A549 (cell line): ENCODE measurements at regions not wholly inside any gene's neighbourhood (a gene's known extent, or its start where the extent isn't known, plus 50 kb on each side); places are given as distances from the start of the nearest gene placed in this dataset.

ENCODE experiments used
- ATAC-seq, 2 experiments: fragments of 200-7000 bp in 1 of 2; fragments of >200 bp in 1 of 2; cut with Nextera tagmentation in 1 of 2; cut with Tn5 transposase in 1 of 2; 3 replicates each; pipeline versions ENCODE4 v1.8.0 to v1.9.1; 2018 to 2020; ENCODE audit warnings: mild to moderate bottlenecking in 1 of 2, moderate library complexity in 1 of 2
- CTCF ChIA-PET: fragments of 300-600 bp; sonication (Branson Sonifier 250); formaldehyde crosslinking; extraction: SDS; loops from one replicate; lab custom pipeline; 2021; ENCODE audit warnings: antibody characterized with exemption, inconsistent platforms; lab: Yijun Ruan, JAX
- POLR2A ChIA-PET: fragments of 350-600 bp; formaldehyde crosslinking; extraction: SDS; loops from one replicate; lab custom pipeline; 2021; ENCODE audit warnings: antibody characterized with exemption, inconsistent platforms; lab: Yijun Ruan, JAX
- DNase-seq, 2 experiments: peaks; one replicate each; pipeline versions ENCODE4 v3.0.0 to v3.0.0-alpha.2; 2011 to 2016; ENCODE audit warnings: low read depth in 1 of 2, low spot score in 1 of 2
- FAIRE-seq: peaks from 2 replicates; lab custom pipeline; 2011; peaks lifted over from hg19 to GRCh38; lab: Jason Lieb, UNC
- H3K27ac ChIP-seq, 2 experiments: fragments of >200 bp; sonication (Bioruptor Twin); formaldehyde crosslinking; 3 replicates each; pipeline ENCODE4 v1.5.1; 2016 to 2017
- H3K4me1 ChIP-seq: fragments of >200 bp; sonication (Bioruptor Twin); formaldehyde crosslinking; 3 replicates; pipeline ENCODE4 v1.6.1; 2016
- H3K4me2 ChIP-seq: fragments of >200 bp; sonication (Bioruptor Twin); formaldehyde crosslinking; 3 replicates; pipeline ENCODE4 v1.6.1; 2016
- H3K4me3 ChIP-seq: fragments of >200 bp; sonication (Bioruptor Twin); formaldehyde crosslinking; 3 replicates; pipeline ENCODE4 v1.5.1; 2016
- H3K9me3 ChIP-seq: fragments of >200 bp; sonication (Bioruptor Twin); formaldehyde crosslinking; 3 replicates; pipeline ENCODE4 v1.6.1; 2016
- BCL3 ChIP-seq: fragments of >200 bp; sonication (Bioruptor Twin); formaldehyde crosslinking; IDR thresholded peaks from 3 replicates; pipeline ENCODE4 v1.6.1; 2016
- CEBPB ChIP-seq, 2 experiments: fragments of >200 bp in 1 of 2; sonication (Bioruptor Twin) in 1 of 2; formaldehyde crosslinking in 1 of 2; IDR thresholded peaks; 2 replicates each; pipeline ENCODE4 v1.6.1; 2012 to 2016
- CTCF ChIP-seq: fragments of >200 bp; sonication (Bioruptor Twin); formaldehyde crosslinking; IDR thresholded peaks from 3 replicates; pipeline ENCODE4 v1.5.1; 2016
- ELK1 ChIP-seq: fragments of 150-350 bp; IDR thresholded peaks from 2 replicates; pipeline ENCODE4 v1.6.1; 2014; ENCODE audit warnings: low read depth, mild to moderate bottlenecking, low read length
- FOSB ChIP-seq: fragments of 250-450 bp; sonication (Bioruptor Pico); IDR thresholded peaks from 2 replicates; pipeline ENCODE4 v1.5.0; 2020; ENCODE audit warnings: mild to moderate bottlenecking, moderate library complexity
- GATA3 ChIP-seq: IDR thresholded peaks from 2 replicates; pipeline ENCODE4 v1.6.1; 2012; ENCODE audit warnings: borderline replicate concordance
- HMGXB4 ChIP-seq: fragments of 250-450 bp; sonication (Bioruptor Pico); IDR thresholded peaks from 2 replicates; pipeline ENCODE4 v1.5.0; 2021; ENCODE audit warnings: mild to moderate bottlenecking, moderate library complexity, borderline replicate concordance
- HOXA7 ChIP-seq: fragments of 250-450 bp; sonication (Bioruptor Pico); IDR thresholded peaks from 2 replicates; pipeline ENCODE4 v1.5.0; 2020; ENCODE audit warnings: mild to moderate bottlenecking, moderate library complexity
- KDM5A ChIP-seq: fragments of 200-600 bp; sonication (generic); IDR thresholded peaks from 2 replicates; pipeline ENCODE4 v1.6.1; 2016; ENCODE audit warnings: antibody characterized with exemption, mild to moderate bottlenecking
- MAFK ChIP-seq: fragments of 450-650 bp; IDR thresholded peaks from 2 replicates; pipeline ENCODE4 v1.6.1; 2014; ENCODE audit not compliant: partially characterized antibody
- MYC ChIP-seq: IDR thresholded peaks from 2 replicates; pipeline ENCODE4 v1.6.1; 2012; ENCODE audit warnings: mild to moderate bottlenecking, inconsistent platforms, low read length, improper control_type of control experiment, borderline replicate concordance
- TP53 ChIP-seq: fragments of 250-450 bp; sonication (Bioruptor Pico); IDR thresholded peaks from 2 replicates; pipeline ENCODE4 v1.5.0; 2021; ENCODE audit warnings: mild to moderate bottlenecking, moderate library complexity
- WGBS: methylation state at CpG from one replicate; pipeline ENCODE4 v1.1.6; 2017; ENCODE audit errors: missing lambda C conversion rate; 5-methylcytosine and 5-hydroxymethylcytosine counted together

- 77% methylated on average over 3 of the region's 3 CpGs for WGBS
- CTCF ChIA-PET, result no interaction called here
- no peak overlapping the region for H3K27ac ChIP-seq
- POLR2A ChIA-PET, result no interaction called here
- TF ChIP-seq TP53 (CRISPR knock-in tag) (no peak), FOSB (CRISPR knock-in tag) (no peak), MYC (no peak), CTCF (no peak)
- DNase-seq, result no peak
- no peaks in the 10 kb centered on the region for H3K9me3 ChIP-seq
- H3K4me1 ChIP-seq, result peaks cover 12% of the 10 kb centered on the region; the same call in 2 of the 3 replicates
- FAIRE-seq, result no peak
- H3K4me3 ChIP-seq, result no peak overlapping the region
- no peak overlapping the region for H3K4me2 ChIP-seq
- ATAC-seq, result no peak
Measured at GRCh38 chr1:94738371-94738770, 81.8 kb upstream of the SLC44A3 start.

- Histone ChIP-seq H3K4me2 (no peak overlapping the region; the same call in 2 of the 3 replicates), H3K4me1 (peaks cover 12% of the 10 kb centered on the region; the same call in 2 of the 3 replicates), H3K27ac (no peak overlapping the region), H3K4me3 (no peak overlapping the region), H3K9me3 (no peaks in the 10 kb centered on the region)
- 61% methylated on average over 5 of the region's 5 CpGs for WGBS
- POLR2A ChIA-PET, result no interaction called here
- CTCF ChIA-PET, result interaction anchor here (0.6 to 1.2 kb wide), 2 partner anchors 63 to 218 kb away, joined by 3 to 4 read pairs; no protein-coding TSS in a partner anchor
- no peak for FAIRE-seq
- no peak for ATAC-seq
- DNase-seq, result no peak
- TF ChIP-seq ELK1 (no peak), HOXA7 (no peak), MAFK (peak; percentile 82), HMGXB4 (CRISPR knock-in tag) (no peak), GATA3 (no peak)
Measured at GRCh38 chr1:94737124-94737998, 82.8 kb upstream of the SLC44A3 start.

DNA sequence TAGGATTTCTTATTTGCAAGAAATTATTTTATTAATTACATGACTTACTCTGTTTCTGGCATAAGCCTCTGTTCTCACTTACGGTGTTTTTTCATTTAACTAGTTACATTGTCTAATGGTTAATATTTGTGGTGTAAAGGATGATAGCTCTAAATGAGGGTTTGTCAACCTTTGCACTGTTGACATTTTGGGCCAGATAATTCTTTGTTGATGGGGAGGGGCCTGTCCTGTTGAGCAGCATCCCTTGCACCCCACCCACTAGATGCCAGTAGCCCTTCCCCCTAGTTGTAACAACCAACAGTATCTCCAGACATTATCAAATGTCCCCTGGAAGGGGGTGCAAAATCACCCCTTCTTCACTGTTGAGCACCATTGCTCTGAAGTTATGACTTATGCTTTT, 83.6 kb upstream of the SLC44A3 start:
- no peak for TF ChIP-seq KDM5A
- TF ChIP-seq BCL3, result no peak
- no peak for TF ChIP-seq TP53 (CRISPR knock-in tag)
- TF ChIP-seq CEBPB (IDR thresholded peaks at IDR 0.05), result no peak
- peaks cover 12% of the 10 kb centered on the region; the same call in 2 of the 3 replicates for H3K4me1 ChIP-seq
- ChIA-PET CTCF (no interaction called here), POLR2A (interaction anchor here (1.1 kb wide), 1 partner anchor 23 kb away, joined by 3 read pairs; no protein-coding TSS in a partner anchor)
- FAIRE-seq, result no peak
- DNase-seq, result no peak
- no peak overlapping the region for H3K4me3 ChIP-seq
- no peaks in the 10 kb centered on the region for H3K9me3 ChIP-seq
- no peak overlapping the region; a peak in 1 of 6 replicates for H3K27ac ChIP-seq
- ATAC-seq, result no peak
- H3K4me2 ChIP-seq, result no peak overlapping the region; the same call in 2 of the 3 replicates
- 89% methylated on average over 1 of the region's 1 CpG for WGBS
